ENCODE measurements at regions not wholly inside any gene's neighbourhood (a gene's known extent, or its start where the extent isn't known, plus 50 kb on each side); places are given as distances from the start of the nearest gene placed in this dataset.
"Not testable (repeated sequence)": the region's sequence is repeated elsewhere in the genome, so short reads cannot be mapped to it uniquely, and the experiment has no call there.

DNA sequence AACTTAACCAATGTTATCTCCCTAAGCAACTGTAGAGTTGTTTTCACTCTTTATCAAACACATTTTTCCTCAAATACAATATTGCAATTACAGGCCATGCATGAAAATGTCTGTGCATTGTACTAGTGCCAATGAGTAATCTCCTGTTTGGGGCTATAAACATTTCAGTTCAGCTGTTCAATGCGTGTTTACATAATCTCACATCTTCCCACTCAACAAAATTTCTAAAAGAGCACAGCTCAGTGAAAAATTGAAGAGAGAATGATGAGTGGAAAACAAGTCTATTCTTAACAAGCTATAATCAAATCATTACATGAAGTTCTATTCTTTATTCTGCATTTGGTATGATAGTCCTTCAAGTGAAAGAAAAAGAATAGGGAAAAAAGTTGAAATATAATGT, 780.5 kb upstream of the CDH9 start:
- DNase-seq: no peak

DNA sequence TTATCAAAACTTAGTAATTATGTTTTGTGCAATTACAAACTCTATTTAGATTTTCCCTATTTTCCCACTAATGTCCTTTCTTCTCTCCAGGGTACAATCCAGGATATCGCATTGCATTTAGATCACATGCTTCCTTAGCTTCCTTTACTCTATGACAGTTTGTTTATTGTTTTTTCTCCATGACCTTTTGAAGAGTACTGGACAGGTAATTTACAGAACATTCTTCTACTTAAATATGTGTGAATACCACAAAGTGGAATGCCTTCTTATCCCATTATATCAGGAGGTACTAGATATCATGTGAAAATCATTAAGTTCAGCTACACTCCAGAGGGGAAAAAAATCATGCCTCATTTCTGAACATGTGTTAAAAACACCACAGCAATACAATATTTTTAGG, 776.6 kb upstream of the CDH9 start:
- DNase-seq: no peak

DNA sequence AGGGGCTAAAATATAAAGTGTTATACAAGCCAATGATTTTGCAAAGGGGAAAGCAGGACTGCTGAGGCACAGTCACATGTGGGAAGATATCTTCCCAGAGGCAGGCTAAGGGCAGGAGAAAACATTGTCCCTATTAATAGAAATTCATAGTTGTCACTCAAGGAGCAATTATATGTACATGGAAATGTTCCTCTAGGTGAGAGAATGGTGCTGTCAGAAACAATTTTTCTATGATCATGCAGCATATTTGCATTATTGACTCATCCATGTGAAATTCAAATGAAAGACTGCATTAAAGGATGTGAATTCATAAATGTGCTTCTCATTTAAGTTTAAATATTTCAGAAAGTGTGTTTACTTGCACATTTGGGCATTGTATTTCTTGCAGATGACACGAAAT, 775.9 kb upstream of the CDH9 start:
- no peak for DNase-seq

DNA sequence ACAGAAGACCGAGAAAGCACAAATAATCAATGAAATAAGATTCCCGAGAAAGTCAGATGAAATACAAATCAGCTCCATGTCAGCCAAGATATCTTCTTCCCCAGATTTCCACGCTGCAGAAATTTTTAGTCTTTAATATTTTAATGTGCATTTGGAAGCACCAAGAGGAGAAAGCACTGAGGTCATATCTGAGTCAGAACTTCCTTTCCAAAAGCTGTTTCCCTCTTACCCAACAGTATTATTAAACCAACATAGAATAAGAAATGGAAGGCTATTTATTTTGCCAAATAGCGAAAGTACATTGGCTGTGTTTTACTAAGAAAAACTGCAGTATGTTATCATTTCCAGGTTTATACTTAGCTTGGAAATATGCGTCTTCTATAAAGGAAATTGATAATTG, 772.1 kb upstream of the CDH9 start:
- DNase-seq: peak; percentile 8 to 66 (median 28)

DNA sequence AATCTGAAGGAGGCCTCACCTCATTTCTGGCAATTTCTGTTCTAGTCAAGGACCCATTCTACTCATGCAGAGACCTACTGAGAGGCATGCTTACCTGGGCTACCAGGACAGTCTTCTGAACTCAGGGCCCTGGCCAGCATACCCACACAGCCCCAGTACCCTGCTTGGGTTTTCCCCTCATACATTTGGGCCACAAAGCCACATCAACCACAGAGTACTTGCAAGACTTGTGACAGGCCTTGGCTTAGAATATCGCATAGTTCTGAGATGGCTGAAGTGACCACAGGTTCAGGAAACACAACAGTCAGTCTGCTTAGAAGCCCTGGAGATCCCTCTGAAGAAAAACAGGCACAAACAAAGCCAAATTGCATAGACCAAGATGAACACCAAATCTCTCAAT, 758.8 kb upstream of the CDH9 start:
- no peak for DNase-seq

DNA sequence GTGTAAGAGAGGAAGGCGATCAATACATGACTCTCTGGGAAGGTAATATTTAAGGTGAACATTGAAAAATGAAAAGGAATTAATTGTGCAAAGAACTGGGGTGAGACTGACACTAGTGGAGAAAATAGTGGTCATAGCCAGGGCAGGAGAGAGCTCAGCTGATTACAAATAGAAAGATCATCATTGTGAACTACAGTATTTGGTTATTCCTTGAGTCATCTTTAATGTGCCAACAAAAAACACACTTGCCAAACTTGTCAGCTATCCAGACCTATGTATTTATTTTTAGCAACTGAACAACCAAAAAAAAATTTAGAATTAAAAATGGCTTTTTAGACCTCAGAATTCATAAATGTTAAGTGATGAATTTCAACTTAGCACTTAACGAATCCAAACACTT, 749.8 kb upstream of the CDH9 start:
- no peak for DNase-seq

DNA sequence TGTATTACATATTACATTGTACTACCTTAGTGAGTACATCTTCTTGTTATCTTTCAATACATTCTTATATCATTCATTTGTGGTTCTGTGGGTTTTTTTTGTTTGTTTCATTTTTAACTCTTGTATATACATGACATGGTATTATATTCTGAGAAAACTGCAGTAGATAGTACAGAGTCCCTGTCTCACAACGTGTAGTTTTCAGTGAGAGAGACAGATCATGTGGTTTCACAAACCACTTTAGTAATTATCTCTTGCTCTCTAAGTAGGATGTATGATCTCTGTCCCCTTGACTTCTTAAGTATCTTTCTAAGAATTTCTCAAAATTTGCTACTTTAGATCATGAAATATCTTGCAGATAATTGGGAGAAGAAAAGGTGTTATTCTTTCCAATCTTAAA, 745.9 kb upstream of the CDH9 start:
- no peak for DNase-seq

DNA sequence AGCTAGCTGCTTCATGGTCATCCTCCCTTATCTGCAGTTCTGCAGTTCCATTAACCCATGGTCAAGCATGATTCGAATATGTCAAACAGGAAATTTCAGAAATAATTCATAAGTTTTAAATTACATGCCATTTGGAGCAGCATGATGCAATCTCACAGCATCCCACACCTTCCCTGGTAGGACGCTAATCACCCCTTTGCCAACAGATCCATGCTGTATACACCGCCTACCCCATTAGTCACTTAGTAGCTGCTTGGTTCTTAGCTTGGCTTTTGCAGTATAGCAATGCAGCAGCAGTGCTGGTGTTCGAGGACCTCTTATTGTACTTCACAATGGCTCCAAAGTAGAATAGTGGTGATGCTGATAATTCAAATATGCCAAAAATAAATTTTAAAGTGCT, 739.7 kb upstream of the CDH9 start:
- DNase-seq: no peak

DNA sequence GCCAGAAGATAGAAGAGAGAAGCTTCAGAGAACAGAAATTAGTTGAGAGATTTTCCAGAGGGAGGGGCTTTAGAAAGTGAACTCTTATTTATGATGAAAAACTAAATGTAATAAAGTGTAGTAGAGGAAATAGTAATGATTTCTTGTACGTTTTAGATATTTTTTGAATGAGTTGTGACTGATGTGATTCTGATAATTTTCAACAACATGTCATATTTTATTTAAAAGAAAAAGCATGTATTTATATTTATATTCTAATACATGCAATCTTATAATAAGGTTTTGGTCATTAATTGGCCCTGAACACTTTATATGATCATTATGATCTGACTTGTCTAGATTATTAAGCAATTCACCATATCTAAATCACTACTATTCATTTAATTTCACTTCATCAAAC, 735.2 kb upstream of the CDH9 start:
- no peak for DNase-seq

DNA sequence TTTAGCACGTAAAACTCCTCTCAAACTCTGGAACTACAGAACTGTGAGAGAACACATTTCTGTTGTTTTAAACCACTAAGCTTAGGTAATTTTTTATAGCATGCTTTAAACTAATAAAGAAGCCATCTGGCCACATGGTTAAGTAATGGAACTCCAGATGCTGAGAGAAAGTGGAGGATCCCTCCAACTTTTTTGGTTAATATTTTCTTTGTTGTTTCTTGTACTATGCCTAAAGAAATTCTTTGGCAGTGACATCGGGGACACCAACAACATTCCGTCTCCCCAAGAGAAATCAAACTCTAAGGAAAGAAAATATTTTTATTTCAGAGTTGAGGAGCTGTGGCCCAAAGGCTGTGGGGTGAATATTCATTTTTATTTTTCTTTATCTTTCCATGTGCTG, 734.8 kb upstream of the CDH9 start:
- DNase-seq: peak in 1 of 3 donors; percentile 17

DNA sequence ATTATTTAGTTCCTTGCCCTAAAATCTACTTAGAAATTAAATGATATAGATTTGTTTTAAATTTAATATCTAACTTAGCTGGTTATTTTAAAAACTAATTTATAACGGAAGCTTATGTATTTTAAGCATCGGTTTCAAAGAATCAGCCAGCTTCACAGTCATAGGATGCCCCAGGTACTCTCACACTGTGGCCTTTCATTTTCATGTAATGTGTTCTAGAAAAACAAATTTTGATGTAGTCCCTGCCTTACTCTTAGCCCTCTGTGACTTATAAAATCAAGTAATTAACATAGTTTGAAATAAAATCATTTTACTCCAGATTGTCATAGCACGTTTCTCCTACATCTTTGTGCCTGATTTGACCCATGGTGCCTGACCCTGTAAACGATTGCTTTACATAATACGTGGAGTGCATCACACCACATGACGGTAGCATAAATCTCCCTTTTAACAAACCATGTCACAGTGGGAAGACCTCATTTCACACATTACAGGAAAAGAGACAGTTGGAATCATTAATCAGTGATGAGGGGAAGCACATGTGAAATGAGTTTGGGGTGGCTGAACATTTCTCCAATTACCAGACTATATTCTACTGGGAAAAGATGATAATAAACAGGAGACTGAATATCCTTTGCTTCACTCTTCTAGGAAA, 731.5 kb upstream of the CDH9 start:
- DNase-seq: no peak

DNA sequence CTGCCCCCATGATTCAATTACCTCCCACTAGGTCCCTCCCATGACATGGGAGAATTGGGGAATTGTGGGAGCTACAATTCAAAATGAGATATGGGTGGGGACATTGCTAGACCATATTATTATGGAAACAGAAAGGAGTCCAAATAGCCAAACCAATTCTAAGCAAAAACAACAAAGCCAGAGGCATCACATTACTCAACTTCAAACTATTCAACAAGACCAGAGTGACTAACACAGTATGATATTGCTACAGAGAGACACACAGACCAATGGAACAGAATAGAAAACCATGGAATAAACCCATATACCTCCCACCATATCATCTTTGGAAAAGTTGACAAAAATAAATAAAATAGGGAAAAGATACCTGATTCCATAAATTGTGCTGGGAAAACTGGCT, 710.5 kb upstream of the CDH9 start:
- no peak for DNase-seq

DNA sequence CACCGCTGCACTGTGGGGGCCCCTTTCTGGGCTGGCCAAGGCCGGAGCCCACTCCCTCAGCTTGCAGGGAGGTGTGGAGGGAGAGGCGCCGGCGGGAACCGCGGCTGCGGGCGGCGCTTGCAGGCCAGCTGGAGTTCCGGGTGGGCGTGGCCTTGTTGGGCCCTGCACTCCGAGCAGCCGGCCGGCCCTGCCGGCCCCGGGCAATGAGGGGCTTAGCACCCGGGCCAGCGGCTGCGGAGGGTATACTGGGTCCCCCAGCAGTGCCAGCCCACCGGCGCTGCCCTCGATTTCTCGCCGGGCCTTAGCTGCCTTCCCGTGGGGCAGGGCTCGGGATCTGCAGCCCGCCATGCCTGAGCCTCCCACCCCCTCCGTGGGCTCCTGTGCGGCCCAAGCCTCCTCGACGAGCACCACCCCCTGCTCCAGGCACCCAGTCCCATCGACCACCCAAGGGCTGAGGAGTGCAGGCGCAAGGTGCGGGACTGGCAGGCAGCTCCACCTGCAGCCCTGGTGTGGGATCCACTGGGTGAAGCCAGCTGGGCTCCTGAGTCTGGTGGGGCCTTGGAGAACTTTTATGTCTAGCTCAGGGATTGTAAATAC, 705.1 kb upstream of the CDH9 start:
- not testable (repeated sequence) for DNase-seq

DNA sequence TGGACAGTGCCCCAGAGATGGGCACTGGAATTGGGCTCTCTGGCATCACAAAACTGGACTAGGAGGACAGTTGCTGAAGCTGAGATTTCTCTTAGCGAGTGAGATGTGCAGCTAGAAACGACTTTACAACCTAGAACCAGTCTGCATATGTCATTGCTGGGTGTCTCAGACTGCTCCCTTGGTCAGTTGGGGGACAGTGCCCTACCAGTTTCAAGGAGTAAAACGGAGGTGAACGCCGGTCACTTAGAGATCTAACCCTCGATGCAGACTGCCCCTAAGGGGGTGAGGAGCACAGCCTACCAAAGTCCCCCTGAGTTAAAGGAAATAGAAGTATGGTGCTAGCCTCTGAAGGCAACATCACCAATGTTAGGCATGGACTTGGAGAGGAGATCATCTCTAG, 704.4 kb upstream of the CDH9 start:
- DNase-seq: no peak

DNA sequence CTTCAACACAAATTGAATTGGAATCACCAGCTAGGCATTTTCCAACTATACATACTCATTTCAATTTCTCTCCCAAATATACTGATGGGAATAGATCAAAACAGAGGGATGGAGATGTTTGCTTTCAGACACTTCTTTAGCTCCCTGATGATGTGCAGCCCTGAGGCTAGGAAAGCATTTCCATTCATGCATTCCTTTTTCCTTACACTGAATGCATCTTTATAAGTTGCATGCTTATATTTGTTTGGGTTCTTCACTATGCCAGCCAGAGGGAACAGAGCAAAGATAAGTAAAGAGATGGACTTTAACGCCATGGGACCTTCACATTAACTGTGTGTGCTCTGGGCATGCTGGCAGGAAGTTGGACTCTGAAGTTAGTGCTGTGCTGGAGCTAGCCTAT, 696.5 kb upstream of the CDH9 start:
- no peak for DNase-seq

DNA sequence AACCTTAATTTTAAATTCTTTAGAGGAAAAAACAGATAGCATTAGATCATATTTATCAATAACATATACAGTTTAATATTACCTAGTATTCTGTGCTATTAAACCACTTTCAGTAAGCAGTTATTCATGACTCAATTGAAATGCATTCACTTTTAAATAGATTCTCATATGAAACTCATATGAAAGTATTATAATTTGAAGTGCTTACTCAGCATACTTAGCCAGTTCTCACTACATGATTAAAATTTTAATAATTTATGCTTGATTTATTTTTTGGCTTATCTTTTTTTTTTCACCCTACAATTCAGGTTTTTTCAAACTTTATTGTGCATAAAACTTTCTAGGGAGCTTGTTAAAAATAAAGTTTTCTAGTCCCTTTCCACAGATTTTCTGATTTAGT, 694.9 kb upstream of the CDH9 start:
- DNase-seq: no peak

DNA sequence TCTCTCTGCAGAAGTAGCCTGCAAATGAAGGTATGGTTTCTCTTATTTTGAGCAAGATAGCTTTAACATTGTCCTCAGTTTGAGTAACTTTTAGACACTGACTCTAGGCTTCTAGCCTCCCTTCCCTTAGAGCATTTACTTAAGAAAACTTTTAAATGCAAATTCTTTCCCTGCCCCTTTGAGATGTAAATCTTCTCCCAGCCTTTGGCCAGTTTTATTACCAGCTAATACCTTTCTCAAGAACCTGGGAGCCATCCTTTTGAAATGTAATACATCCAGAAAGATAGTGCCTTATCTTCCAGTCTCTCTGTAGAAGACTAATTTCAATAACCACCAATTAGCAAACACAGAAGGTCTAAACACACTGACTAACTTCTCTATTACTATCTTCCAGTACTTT, 688.9 kb upstream of the CDH9 start:
- DNase-seq: no peak

DNA sequence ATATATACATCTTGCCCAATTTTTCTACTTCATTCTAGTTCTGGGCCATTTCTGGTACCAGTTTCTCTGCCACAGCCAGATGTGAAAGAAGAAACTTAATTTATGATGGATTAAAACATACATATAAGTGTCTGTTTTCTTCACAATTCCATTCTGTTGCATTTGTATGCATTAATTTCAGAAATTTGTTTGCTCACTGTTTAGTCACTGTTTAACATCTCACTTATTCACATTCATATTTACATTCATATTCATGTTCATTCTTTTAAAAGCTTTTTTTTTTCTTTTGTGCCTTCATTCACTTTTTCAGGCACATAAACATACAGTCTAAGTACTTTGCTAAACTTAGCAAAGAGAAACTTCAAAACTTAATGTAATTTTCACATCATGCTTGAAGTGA, 684.0 kb upstream of the CDH9 start:
- no peak for DNase-seq

DNA sequence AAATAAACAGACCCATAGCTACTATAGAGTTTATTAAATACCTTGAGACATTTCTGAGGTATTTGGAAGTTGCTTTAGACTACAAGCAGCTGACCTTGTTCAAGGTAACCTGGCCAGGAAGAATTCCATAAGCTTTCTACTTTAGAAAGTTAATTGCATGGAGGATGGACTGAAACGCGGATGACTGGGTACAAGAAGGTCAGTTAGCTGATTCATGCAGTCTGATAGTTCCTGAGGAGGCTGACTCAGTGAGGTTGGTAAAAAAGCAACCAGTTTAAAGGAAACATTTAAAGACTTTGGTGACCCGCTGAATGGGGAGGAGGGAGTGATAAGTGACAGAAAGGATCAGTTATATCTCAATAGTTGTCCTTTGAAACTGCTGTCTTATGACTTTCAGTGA, 670.1 kb upstream of the CDH9 start:
- DNase-seq: no peak

DNA sequence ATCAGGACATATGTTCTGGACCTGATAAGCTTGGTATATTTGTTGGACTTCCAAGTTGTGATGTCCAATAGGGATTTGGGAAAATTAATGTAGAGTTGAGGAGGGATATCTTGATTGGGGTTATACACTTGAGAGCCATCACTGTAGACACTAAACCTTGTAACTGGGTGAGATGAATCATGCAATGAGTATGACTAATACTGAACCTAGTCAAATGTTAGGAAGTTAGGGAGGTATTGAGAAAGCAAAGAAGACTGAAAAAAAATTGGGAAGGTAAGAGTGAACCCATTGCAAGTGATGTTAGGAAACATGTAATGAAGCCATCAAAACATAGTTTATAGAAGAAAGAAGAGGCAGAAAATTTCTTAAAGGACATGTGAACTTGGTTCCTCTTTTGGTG, 668.4 kb upstream of the CDH9 start:
- DNase-seq: no peak

DNA sequence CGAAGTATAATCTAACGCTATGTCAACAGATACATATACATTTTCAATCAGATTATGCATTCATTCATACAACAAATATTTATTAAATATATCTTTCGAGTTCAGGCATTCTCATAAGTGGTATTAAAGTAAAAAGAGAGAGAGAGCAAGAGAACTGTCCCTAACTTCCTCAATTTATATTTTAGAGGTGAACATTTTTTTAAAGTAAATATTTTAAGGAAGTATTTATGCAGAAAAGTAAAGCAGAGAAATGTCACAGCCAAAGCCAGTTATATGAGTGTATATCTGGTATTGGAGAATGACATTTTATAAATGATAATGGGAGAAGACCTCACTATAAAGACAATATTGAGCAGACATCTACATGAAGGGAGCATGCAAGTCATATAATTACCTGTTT, 667.3 kb upstream of the CDH9 start:
- no peak for DNase-seq

DNA sequence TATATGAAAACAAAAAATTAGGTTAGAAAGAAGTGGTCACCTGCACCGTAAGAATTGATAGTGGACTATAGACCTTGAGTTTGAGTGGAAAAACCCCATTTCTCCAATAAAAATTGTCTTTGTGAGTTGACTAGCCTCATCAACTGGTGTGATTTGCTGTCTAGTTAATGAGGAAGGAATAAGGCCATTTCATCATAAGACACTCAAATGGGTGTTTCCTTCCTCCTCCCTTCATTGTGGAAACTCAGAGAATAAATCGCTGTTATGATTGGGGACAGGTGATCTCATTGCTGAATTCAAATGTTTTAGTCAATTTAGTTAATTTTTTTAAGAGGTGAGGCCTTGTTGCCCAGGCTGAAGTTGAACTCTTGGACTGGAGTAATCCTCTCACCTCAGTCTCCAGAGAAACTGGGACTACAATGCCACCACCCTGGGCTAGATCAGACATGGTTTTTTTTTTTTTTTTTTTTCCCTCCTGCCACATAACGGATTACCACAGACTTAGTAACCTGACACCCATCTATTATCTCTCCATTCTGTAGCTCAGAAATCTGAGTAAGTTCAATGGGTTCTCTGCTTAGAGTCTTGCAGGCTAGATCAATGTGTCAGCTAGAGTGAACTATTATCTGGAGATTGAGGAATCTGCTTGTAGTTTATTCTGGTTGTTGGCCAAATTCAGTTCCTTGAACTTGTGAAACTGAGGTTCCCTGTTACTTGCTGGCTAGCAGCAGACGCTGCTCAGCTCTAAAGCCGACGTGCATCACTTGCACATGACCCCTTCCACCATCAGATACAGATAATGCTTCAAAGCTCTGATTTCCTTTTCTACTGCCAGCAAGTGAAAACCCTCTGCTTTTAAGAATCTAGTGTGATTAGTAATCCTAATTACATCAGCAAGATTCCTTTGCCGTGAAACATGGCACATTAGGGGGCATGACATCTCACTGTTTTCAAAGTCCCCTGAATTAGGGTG, 663.8 kb upstream of the CDH9 start:
- peak in 2 of 3 donors; percentile 2 to 47 for DNase-seq

DNA sequence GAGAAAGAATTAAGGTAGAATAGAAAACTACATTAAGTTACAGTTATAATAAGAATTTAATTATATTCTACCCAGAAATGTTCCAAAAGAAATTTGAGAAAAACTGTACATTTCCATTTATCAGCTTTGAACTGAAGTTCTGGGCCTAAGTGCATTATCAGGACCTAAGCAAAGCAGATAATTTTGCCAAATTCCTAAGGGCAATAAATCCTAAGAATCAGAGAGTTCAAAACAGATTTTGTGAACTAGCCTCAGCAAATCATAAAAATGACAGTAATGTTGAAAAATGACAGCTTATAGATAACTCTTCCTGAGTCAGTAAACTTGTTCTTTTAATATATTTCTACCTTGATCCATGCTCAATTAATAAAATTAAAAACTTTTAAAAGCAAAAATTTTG, 662.1 kb upstream of the CDH9 start:
- DNase-seq: no peak

Measured in muscle of back (tissue), 3 donors.